ENCODE measurements at regions not wholly inside any gene's neighbourhood (a gene's known extent, or its start where the extent isn't known, plus 50 kb on each side); places are given as distances from the start of the nearest gene placed in this dataset.

- TF ChIP-seq CTCF (IDR thresholded peaks at IDR 0.05) (no peak), EP300 (IDR thresholded peaks at IDR 0.05) (no peak), POLR2AphosphoS5 (IDR thresholded peaks at IDR 0.05) (no peak), POLR2A (IDR thresholded peaks at IDR 0.05) (no peak)
- WGBS, 5 donors: 82 to 94% (median 88%) methylated on average over 1 of the region's 1 CpG
- no peak overlapping the region for H3K4me3 ChIP-seq
- DNase-seq: no peak
- intact Hi-C loops (cut with DNase I; ENCODE audit: low total_unique reads): no loop called here
- no peaks in the 10 kb centered on the region for H3K4me1 ChIP-seq
- H3K27me3 ChIP-seq: no peaks in the 10 kb centered on the region
- no peak overlapping the region for H3K27ac ChIP-seq
- no peaks in the 10 kb centered on the region for H3K36me3 ChIP-seq
- H3K9me3 ChIP-seq: no peaks in the 10 kb centered on the region
These were observed 298.6 kb upstream of the ADAMTS5 start for GRCh38 chr21:27265492-27265891.

GRCh38 chr21:27261676-27262075 lies 294.8 kb upstream of the ADAMTS5 start:
- Histone ChIP-seq H3K9me3 (no peaks in the 10 kb centered on the region), H3K36me3 (no peaks in the 10 kb centered on the region), H3K4me1 (no peaks in the 10 kb centered on the region), H3K27ac (no peak overlapping the region), H3K27me3 (no peaks in the 10 kb centered on the region), H3K4me3 (no peak overlapping the region)
- DNase-seq: no peak
- WGBS, 5 donors: 72 to 87% (median 82%) methylated on average over 2 of the region's 2 CpGs
- intact Hi-C loops (cut with DNase I; ENCODE audit: low total_unique reads): no loop called here
- TF ChIP-seq CTCF (IDR thresholded peaks at IDR 0.05) (no peak), POLR2A (IDR thresholded peaks at IDR 0.05) (no peak), EP300 (IDR thresholded peaks at IDR 0.05) (no peak), POLR2AphosphoS5 (IDR thresholded peaks at IDR 0.05) (no peak)

DNA sequence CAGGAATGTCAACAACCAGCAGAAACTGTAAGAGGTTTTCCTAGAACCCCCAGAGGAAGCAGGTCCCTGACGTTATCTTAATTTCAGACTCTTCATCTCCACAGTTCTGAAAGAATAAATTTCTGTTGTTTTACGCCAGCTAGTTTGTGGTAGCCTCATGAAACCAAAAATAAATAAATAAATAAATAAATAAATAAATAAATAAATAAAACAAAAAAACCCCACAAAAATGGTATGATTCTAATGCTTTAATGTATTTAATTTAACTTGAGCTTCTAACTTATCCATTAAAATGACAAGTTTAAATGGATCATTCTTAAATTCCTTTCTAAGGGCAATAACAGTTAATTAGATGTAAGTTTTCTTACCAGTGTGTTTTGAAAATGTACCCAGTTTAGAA lies 293.8 kb upstream of the ADAMTS5 start:
- no peak for DNase-seq
- no peaks in the 10 kb centered on the region for H3K36me3 ChIP-seq
- intact Hi-C loops (cut with DNase I; ENCODE audit: low total_unique reads): no loop called here
- H3K4me1 ChIP-seq: no peaks in the 10 kb centered on the region
- H3K4me3 ChIP-seq: no peak overlapping the region
- H3K27me3 ChIP-seq: no peaks in the 10 kb centered on the region
- no peak overlapping the region for H3K27ac ChIP-seq
- TF ChIP-seq POLR2AphosphoS5 (IDR thresholded peaks at IDR 0.05): no peak
- TF ChIP-seq POLR2A (IDR thresholded peaks at IDR 0.05): no peak
- no peak for TF ChIP-seq CTCF (IDR thresholded peaks at IDR 0.05)
- no peak for TF ChIP-seq EP300 (IDR thresholded peaks at IDR 0.05)
- H3K9me3 ChIP-seq: no peaks in the 10 kb centered on the region
- 84 to 97% (median 93%) methylated on average over 2 of the region's 2 CpGs for WGBS, 5 donors

DNA sequence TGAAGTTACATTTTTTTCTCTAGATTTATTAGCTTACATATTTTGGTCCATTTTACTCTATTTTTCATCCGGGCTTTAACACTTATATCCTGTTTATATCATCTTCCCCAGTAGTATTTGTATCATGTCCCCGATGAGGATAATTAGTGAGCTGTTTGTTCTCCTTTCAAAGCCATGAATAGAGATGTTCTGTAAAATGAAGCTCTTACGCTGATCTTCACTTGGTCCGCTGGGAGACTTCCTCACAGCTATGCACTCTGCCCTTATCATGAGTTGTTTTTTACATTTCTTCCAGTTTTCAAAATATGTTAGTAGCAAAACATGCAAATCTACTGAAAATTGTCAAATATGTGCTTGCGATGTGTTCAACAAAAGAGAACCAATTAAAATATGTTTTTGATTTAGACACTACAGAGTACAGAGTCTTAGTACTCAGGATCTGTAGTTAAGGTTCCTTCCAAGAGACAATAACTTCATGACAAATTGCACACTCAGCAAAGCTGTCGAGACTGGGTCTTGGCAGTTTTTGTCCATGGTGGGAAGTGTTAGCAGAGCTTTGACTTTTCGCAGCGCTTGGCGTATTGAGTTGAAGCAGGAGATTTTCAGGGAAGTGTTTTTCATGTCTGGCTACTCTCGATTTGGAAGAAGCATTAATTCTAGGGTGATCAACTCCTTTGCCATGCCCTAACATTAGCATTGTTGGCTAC lies 292.0 kb upstream of the ADAMTS5 start:
- intact Hi-C loops (cut with DNase I; ENCODE audit: low total_unique reads): no loop called here
- WGBS, 5 donors: 92 to 94% (median 93%) methylated on average over 10 of the region's 10 CpGs
- TF ChIP-seq CTCF (IDR thresholded peaks at IDR 0.05) (no peak), POLR2AphosphoS5 (IDR thresholded peaks at IDR 0.05) (no peak), POLR2A (IDR thresholded peaks at IDR 0.05) (no peak), EP300 (IDR thresholded peaks at IDR 0.05) (no peak)

More for the DNA sequence above, 292.0 kb upstream of the ADAMTS5 start:
- peak in 1 of 2 donors; percentile 18 for DNase-seq
- Histone ChIP-seq H3K27ac (no peak overlapping the region), H3K4me1 (no peaks in the 10 kb centered on the region), H3K9me3 (no peaks in the 10 kb centered on the region), H3K4me3 (no peak overlapping the region), H3K36me3 (no peaks in the 10 kb centered on the region), H3K27me3 (no peaks in the 10 kb centered on the region)
